HG02970 (cell line): ENCODE measurements at regions not wholly inside any gene's neighbourhood (a gene's known extent, or its start where the extent isn't known, plus 50 kb on each side); places are given as distances from the start of the nearest gene placed in this dataset.

Source experiments
- ATAC-seq: cut with Tn5 transposase; IDR thresholded peaks from one replicate; pipeline ENCODE4 v1.9.1; 2021; ENCODE audit warnings: mild to moderate bottlenecking, moderate library complexity, moderate number of reproducible peaks; ENCODE audit not compliant: unreplicated experiment, low FRiP score

DNA sequence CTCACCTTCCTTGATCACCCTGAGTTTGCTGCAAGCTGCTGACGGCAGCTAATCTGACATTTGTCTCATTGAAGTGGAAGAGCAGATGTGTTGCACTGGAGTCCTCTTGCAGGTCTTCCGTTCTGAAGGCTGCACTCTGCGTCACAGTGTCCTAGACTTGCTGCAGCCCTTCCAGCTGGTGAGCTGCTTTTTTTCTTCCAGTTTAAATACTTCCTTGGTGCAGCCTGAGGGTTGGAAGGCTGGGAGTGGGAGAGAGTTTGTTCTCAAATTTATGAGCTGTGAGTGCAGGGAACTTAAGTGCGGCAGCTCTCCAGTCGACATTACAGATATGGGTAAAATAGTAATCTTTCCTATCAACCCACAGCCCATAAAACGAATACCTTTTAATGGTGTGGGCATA, 303.6 kb upstream of the FAT1 start:
- ATAC-seq = no peak

DNA sequence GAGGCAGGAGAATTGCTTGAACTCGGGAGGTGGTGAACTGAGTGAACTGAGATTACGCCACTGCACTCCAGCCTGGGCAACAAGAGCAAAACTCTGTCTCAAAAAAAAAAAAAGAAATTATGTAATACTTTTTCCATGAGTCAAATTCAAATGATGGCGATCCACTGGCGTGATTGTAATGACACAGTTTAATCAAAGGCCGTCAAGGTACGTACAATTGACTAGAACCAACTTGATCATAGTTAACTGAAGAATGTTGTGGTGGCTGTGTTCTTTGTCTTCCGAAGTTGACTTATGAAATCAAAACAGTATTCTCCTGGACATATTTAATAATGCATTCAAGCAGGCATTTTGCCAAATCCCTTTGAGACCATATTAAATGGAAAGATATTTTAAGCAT, 318.6 kb upstream of the FAT1 start:
- ATAC-seq = no peak

- ATAC-seq = no peak
These were observed 322.8 kb upstream of the FAT1 start for GRCh38 chr4:187046471-187046870.

DNA sequence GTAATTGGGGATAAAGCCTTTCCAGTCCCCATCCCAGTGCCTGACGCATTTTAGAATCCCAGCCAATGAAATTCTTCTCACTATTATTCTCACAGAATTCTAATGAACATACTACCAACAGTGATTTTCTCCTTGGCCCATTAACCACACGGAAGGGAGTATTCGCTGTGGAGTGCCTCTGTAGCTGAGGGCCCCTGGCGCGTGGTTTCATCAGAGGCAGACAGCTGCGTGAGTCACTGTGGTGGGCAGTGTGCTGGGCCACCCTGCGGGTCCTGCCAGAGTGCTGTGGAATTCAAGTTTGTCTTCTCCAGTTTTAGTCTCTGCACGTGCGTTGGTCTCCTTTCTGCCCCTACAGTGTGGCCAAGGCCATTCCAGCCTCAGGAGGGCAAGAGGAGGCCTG, 335.4 kb upstream of the FAT1 start:
- ATAC-seq = no peak

GRCh38 chr4:187059895-187060294, 336.2 kb upstream of the FAT1 start:
- no peak for ATAC-seq

- ATAC-seq = no peak
These were observed 336.9 kb upstream of the FAT1 start for GRCh38 chr4:187060551-187060950.

- ATAC-seq = no peak
These were observed 339.6 kb upstream of the FAT1 start for GRCh38 chr4:187063251-187063650.

DNA sequence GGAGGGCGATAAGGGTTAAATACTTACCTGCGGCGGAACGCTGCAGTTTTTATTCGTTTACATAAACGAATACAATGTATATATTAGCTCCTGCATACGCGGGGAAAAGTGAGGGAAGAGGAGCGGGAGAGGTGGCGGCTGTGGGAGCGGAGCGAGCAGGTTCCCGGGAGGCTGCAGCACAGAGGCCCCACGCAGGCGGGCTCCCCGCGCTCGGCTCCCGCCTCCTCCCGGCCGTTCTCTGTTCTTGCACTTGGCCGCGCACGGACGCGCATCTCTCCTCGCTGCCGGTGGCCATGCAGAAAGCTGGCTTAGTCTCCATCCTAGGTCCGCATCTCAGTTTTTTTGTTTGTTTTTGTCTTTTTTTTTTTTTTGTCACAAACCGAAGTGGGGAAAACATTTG, 340.4 kb upstream of the FAT1 start:
- no peak for ATAC-seq

- ATAC-seq = no peak
These were observed 341.7 kb upstream of the FAT1 start for GRCh38 chr4:187065396-187065795.

GRCh38 chr4:187065806-187066205, 342.1 kb upstream of the FAT1 start:
- ATAC-seq = no peak

DNA sequence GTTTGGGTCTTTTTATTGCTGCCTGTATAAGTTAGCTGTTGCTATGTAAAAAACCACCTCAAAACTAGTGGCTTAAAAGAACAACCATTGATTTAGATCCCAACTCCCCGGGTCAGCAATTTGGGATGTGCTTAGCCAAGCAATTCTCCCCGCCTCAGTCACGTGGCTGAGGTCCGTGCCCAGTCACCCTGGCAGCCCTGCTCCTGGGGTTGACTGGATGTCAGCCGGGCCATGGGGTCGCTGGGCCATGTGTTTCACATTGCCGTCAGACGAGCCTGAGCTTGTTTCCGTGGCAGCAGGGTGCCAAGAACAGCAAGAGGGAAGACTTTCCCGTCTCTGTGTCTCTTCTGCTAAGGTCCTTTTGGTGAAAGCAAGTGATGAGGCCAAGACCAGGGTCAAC, 345.7 kb upstream of the FAT1 start:
- no peak for ATAC-seq

- ATAC-seq = no peak
These were observed 346.5 kb upstream of the FAT1 start for GRCh38 chr4:187070158-187070557.

DNA sequence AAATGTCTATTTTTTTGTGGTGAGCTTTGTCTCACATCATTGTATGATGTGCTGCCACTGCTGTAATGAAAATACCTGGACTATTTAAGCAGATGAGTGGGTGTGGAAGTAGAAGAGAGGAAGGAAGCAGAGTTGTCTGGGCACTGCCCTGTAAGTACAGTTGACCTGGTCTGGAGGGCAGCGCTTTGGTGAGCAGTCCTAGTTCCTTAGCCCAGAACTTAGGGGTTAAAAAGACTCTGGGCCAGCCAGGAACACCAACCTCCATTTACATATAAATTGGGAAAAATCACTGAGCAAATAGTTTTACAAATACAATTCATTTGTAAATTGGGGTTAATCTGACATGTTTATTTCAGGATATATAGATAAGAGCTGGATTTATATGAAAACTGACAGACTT, 347.1 kb upstream of the FAT1 start:
- no peak for ATAC-seq

DNA sequence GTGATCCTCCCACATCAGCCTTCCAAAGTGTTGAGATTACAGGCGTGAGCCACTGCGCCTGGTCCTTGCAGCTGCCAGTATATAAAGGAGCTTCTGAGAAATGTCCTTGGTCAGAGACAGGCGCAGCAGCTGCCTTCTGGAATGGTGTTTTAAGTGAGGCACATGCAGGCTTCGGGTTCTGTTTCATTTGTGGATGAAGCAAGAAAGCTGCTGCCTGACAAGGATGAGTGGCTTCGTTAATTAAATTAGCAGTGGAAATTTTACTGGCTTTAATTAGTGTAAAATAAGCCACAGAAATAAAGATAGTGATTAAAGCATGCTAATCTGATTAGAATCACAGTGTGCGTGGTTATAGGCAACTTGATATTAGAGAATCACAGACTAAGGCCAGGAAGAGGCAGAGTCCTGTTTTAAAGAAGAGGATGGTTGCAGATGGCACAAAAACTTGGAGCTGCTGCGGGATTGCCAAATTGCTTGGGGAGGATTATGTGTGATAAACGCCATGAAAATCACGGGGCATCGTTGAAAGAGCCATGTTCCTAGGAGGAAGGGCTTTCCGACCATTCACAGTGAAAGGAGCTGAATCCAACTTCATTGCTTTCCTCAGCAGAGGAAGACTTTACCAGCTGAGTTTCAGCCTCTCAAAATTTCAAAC, 348.4 kb upstream of the FAT1 start:
- no peak for ATAC-seq

GRCh38 chr4:187073820-187074219, 350.2 kb upstream of the FAT1 start:
- no peak for ATAC-seq

DNA sequence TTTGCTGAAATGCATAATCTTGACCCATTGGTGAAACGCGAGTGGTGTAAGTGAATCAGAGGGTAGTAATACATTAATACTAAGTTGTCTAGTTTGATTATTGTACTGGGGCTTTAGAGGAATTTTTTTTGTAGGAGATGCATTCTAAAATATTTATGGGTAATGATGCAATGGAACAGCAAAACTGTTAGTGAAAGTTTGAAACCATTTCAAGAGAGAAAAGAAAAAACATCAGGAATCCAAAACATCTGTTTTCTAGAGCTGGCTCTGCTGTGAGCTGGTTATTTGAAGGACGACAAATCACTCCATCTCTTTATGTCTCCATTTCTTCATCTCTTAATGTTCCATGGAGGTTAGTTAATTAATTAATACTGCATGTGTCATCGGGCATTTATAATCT, 351.9 kb upstream of the FAT1 start:
- no peak for ATAC-seq

DNA sequence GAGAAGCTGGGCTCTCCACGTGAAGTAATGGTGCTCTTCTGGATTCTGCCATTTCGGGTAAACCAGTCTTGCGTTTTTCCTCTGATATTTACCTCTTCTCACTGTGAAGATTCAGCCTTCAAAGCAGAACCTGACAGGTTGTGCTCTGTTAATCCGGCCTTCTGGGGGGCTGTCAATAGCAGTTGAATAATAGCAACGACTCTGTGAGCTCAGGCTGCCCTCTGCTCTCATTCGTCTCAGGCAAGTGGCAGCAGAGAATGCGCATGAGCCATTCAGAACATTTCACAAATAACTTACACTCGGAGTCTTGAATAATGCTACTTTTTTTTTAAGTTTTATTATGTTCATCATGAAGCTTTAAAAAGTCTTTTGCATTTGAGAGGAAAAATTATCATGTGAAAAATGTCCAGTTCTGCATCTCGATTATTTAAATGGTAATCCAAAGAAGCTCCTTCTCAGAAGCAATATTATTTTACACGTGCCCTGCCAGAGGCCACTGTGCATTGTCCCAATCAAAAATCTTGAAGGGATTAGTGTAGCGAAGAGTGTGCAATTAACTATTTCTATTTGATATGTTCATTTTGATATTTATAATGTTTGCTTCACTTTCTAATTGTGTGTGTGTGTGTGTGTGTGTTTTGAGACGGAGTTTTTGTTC, 354.2 kb upstream of the FAT1 start:
- ATAC-seq = no peak

DNA sequence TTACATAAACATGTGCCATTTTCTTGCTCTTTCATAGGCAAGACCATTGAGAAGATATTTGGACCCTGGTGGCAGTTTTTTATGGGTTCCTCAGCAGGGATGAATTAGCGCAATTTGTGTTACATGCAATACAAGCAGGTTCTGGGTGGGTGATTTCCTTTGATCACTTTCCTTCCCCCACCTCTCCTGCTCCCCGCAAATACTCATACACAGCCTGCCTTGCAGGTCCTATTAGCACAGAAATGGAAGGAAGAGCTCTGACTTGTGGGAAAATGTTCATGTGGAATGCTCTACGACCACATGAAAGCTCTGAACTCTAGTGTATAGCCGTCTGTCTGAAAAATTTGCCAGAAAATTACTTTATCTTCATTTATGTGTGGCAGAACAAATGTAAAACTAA, 361.0 kb upstream of the FAT1 start:
- no peak for ATAC-seq

DNA sequence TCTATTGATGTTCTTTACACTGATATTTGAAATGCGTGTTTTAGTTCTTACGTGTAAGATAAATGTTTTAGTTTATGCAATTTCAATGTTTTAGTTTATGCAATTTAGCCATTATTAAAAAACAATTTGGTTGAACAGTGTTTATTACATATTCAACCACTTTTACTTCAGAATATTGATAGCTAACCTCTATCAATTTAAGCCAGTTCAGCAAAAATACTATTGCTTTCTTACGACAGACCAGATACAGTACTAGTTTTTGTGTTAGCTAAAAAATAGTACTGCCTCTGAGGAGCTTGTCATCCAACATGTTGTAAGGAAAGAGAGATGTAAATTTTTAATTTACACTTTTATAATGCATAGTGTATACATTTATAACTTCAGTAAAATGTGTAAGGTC, 361.7 kb upstream of the FAT1 start:
- ATAC-seq = no peak

DNA sequence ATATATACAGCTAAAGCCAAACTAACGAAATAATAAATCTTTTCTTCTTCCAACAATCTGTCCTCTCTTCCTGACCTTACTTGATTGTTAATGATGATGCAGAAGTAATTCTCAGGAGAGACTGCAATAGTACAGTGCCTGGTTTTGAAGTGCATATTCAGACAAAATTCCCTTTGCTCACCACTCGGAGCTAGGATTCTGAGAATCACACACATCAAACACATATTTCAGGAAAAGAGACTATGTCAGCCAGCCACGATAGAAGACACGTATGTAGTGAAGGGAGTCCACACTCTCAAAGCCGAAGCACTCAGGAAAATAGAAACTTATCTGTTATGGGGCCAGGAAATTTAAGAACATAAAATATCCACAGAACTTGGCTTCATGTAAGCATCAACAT, 362.5 kb upstream of the FAT1 start:
- ATAC-seq = no peak

DNA sequence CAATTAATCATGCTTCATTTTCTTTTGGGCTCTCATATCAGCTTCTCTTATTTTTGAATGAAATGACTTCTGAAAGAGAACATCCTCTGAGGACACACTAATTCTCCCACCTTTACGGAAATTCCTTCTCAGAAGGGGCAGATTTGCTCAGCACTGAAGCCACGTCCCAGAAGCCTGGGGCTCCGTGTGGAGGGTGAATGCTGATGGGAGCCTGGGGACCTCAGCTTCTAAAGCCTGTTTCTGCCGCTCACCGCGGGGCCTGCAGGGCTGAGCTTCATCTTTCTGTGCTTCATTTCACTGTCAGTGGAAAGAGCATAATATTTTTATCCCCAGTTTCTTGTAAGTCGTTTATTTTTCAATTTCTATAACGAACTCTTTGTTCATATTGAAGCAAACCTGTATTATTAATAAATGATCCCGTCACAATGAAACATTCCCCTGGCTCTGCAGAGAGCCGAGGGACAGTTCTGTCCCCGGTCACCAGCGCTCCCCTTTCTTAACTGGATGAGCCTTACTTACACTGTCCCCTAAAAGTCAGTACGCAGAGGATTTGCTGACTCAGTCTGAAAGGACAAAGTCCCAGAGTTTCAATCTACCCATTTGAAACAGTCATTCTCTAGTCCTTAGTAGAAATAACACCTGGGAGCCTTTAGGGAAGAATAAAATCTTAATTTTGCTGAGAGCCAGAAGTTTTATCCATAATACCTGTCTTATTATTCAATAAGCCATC, 364.6 kb upstream of the FAT1 start:
- ATAC-seq = no peak

DNA sequence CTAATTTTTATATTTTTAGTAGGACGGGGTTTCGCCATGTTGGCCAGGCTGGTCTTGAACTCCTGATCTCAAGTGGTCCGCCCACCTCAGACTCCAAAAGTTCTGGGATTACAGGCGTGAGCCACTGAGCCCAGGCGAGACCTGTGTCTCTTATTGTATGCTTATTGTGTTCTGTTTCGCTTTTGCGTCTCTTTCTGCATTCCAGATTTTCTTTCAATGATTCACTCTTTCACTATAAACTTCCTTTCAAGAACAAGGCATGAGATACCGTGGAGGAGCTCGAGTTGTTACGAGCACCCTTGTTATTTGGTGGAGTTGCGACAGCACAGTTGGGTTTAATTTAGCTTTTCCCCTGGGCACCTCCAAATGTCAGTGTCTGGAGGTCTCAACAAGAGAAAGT, 366.7 kb upstream of the FAT1 start:
- no peak for ATAC-seq
